Activated CD8-positive, alpha-beta T cell treated with anti-CD3 and anti-CD28 coated beads, Interleukin-2, amount 10 ng/mL, durations not matched to agents 7 days and 5 days (primary cell): ENCODE measurements at regions not wholly inside any gene's neighbourhood (a gene's known extent, or its start where the extent isn't known, plus 50 kb on each side); places are given as distances from the start of the nearest gene placed in this dataset.

ENCODE experiments used
- ATAC-seq: fragments of 150-1000 bp; cut with Tn5 transposase; one replicate; pipeline ENCODE4 v1.10.0; 2021; ENCODE audit warnings: moderate library complexity
- CTCF ChIA-PET: fragments of 350-600 bp; sonication (Branson Sonifier 250); formaldehyde crosslinking; loops from one replicate; lab custom pipeline; 2021; ENCODE audit warnings: antibody characterized with exemption; lab: Charles Lee
- POLR2A ChIA-PET: fragments of 350-600 bp; sonication (Branson Sonifier 250); formaldehyde crosslinking; loops from one replicate; lab custom pipeline; 2021; ENCODE audit warnings: antibody characterized with exemption; lab: Charles Lee
- DNase-seq: peaks from one replicate; pipeline ENCODE4 v3.0.0-alpha.2; 2020
- H3K27ac Mint-ChIP-seq: one replicate; pipeline ENCODE4 v1.8.0; 2021; ENCODE audit warnings: mild to moderate bottlenecking, mixed read lengths
- H3K27me3 Mint-ChIP-seq: one replicate; pipeline ENCODE4 v1.8.0; 2021; ENCODE audit warnings: low read depth, mixed read lengths
- H3K36me3 Mint-ChIP-seq: one replicate; pipeline ENCODE4 v1.8.0; 2021; ENCODE audit warnings: low read depth, mixed read lengths
- H3K4me1 Mint-ChIP-seq: one replicate; pipeline ENCODE4 v1.8.0; 2021; ENCODE audit warnings: low read depth, mixed read lengths
- H3K4me3 Mint-ChIP-seq: one replicate; pipeline ENCODE4 v1.8.0; 2021; ENCODE audit warnings: mild to moderate bottlenecking, mixed read lengths
- H3K9me3 Mint-ChIP-seq: one replicate; pipeline ENCODE4 v1.8.0; 2022; ENCODE audit warnings: mixed read lengths; ENCODE audit not compliant: insufficient read depth

- ChIA-PET POLR2A (no interaction called here), CTCF (no interaction called here)
- DNase-seq: no peak
Measured at GRCh38 chr18:76544511-76545345, 49.7 kb upstream of the ZNF516 start.

More at GRCh38 chr18:76544511-76545345, 49.7 kb upstream of the ZNF516 start:
- Mint-ChIP-seq H3K4me3 (no peak overlapping the region), H3K27me3 (peaks cover 3% of the 10 kb centered on the region), H3K4me1 (no peaks in the 10 kb centered on the region), H3K36me3 (no peaks in the 10 kb centered on the region), H3K9me3 (no peaks in the 10 kb centered on the region), H3K27ac (no peak overlapping the region)
- no peak for ATAC-seq
